ENCODE measurements at regions not wholly inside any gene's neighbourhood (a gene's known extent, or its start where the extent isn't known, plus 50 kb on each side); places are given as distances from the start of the nearest gene placed in this dataset.
"Not testable (repeated sequence)": the region's sequence is repeated elsewhere in the genome, so short reads cannot be mapped to it uniquely, and the experiment has no call there.

DNA sequence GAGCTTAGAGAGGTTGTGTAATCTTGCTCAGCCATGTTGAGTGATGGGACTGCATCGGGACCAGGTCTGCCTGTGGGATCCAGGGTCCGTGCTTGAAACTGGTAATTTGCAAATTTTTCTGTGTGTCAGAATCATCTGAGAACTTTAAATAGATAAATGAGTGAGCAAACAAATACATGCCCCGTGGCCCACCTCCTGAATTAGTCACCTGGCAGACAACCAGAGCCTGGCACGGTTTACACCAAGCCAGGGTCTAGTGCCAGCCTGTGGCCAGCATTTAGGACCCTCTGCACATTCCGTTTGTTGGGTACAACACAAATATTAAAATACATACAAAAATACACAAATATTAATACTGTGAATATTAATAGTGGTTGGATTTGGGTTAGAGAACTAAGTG, 90.6 kb upstream of the STOX2 start:
- Histone ChIP-seq H3K27ac (ENCODE audit: low read depth, low read length) (no peak overlapping the region), H3K27me3 (ENCODE audit: low read length) (no peaks in the 10 kb centered on the region), H4K20me1 (ENCODE audit: low read depth, low read length) (no peaks in the 10 kb centered on the region), H2AFZ (ENCODE audit: low read depth, low read length, severe bottlenecking) (no peak overlapping the region), H3K4me2 (ENCODE audit: low read depth, low read length, poor library complexity, severe bottlenecking) (no peak overlapping the region), H3F3A (ENCODE audit: insufficient read depth) (no peaks in the 10 kb centered on the region), H3K79me2 (ENCODE audit: insufficient read depth, low read length) (no peaks in the 10 kb centered on the region), H3K9me3 (ENCODE audit: insufficient read depth, low read length) (no peaks in the 10 kb centered on the region), H3K36me3 (ENCODE audit: low read length) (no peaks in the 10 kb centered on the region), H3K4me3 (ENCODE audit: insufficient read depth, low read length, poor library complexity, severe bottlenecking) (no peak overlapping the region), H3K9me2 (replicated peaks; ENCODE audit: insufficient read depth, low read length) (no peaks in the 10 kb centered on the region), H3K9ac (ENCODE audit: low read length) (no peak overlapping the region)
- TF ChIP-seq EZH2phosphoT487 (conservative IDR thresholded peaks at IDR 0.05; ENCODE audit: low read length): no peak
- TF ChIP-seq, protein P1, sequence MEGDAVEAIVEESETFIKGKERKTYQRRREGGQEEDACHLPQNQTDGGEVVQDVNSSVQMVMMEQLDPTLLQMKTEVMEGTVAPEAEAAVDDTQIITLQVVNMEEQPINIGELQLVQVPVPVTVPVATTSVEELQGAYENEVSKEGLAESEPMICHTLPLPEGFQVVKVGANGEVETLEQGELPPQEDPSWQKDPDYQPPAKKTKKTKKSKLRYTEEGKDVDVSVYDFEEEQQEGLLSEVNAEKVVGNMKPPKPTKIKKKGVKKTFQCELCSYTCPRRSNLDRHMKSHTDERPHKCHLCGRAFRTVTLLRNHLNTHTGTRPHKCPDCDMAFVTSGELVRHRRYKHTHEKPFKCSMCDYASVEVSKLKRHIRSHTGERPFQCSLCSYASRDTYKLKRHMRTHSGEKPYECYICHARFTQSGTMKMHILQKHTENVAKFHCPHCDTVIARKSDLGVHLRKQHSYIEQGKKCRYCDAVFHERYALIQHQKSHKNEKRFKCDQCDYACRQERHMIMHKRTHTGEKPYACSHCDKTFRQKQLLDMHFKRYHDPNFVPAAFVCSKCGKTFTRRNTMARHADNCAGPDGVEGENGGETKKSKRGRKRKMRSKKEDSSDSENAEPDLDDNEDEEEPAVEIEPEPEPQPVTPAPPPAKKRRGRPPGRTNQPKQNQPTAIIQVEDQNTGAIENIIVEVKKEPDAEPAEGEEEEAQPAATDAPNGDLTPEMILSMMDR (IDR thresholded peaks at IDR 0.05; ENCODE audit: insufficient read depth, low read length, poor library complexity, severe bottlenecking): no peak

DNA sequence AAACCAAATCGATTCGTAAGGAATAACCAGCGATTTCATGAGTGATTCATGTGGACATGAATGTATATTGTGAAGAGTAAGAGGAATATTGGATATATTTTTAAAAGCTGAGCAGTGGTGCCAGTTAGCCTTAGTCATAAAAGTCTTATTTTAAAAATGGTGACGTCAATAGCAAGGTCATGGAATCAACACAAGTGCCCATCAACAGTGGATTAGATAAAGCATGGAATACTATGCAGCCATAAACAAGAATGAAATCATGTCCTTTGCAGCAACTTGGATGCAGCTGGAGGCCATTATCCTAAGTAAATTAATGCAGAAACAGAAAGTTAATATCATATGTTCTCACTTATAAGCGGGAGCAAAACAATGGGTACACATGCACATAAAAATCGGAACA, 89.0 kb upstream of the STOX2 start:
- Histone ChIP-seq H3F3A (ENCODE audit: insufficient read depth) (no peaks in the 10 kb centered on the region), H2AFZ (ENCODE audit: low read depth, low read length, severe bottlenecking) (no peak overlapping the region), H3K9ac (ENCODE audit: low read length) (no peak overlapping the region), H3K9me3 (ENCODE audit: insufficient read depth, low read length) (no peaks in the 10 kb centered on the region), H3K36me3 (ENCODE audit: low read length) (no peaks in the 10 kb centered on the region), H3K9me2 (replicated peaks; ENCODE audit: insufficient read depth, low read length) (no peaks in the 10 kb centered on the region), H3K27ac (ENCODE audit: low read depth, low read length) (no peak overlapping the region), H3K79me2 (ENCODE audit: insufficient read depth, low read length) (no peaks in the 10 kb centered on the region), H3K27me3 (ENCODE audit: low read length) (no peaks in the 10 kb centered on the region), H4K20me1 (ENCODE audit: low read depth, low read length) (no peaks in the 10 kb centered on the region), H3K4me2 (ENCODE audit: low read depth, low read length, poor library complexity, severe bottlenecking) (no peak overlapping the region), H3K4me3 (ENCODE audit: insufficient read depth, low read length, poor library complexity, severe bottlenecking) (no peak overlapping the region)
- no peak for TF ChIP-seq EZH2phosphoT487 (conservative IDR thresholded peaks at IDR 0.05; ENCODE audit: low read length)
- TF ChIP-seq, protein P1 (IDR thresholded peaks at IDR 0.05; ENCODE audit: insufficient read depth, low read length, poor library complexity, severe bottlenecking): no peak

DNA sequence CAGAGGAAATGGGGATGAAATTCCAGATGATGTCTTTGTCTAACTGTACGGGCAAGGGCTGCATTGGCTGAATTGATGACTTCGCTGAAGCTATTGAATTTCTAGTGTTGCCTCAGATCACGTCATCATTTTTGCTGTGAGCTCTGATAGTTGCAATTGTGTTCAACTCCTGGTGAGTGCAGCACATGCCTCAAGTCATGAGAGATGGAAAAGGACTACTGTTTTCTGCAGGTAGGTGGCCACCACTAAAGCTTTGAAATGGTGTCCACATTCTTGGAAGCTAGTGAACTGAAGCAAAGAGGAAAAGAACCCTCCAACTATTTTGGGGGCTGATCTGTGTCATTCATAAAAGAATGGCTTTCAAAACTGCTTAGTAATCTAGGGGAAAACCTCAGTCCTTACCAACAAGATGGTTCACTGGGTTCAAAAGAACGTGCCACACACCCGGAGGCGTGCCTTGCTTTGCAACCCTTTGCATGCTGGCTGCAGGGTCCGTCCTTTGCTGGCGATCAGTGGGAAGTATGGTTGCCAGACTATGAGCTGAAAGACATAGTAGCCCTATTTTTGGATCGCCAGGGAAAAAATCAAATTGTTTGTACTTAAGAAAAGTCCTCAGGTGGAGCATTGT, 88.1 kb upstream of the STOX2 start:
- Histone ChIP-seq H3K27ac (ENCODE audit: low read depth, low read length) (no peak overlapping the region), H3K27me3 (ENCODE audit: low read length) (no peaks in the 10 kb centered on the region), H3F3A (ENCODE audit: insufficient read depth) (no peaks in the 10 kb centered on the region), H3K9ac (ENCODE audit: low read length) (no peak overlapping the region), H3K79me2 (ENCODE audit: insufficient read depth, low read length) (no peaks in the 10 kb centered on the region), H2AFZ (ENCODE audit: low read depth, low read length, severe bottlenecking) (no peak overlapping the region), H3K9me2 (replicated peaks; ENCODE audit: insufficient read depth, low read length) (no peaks in the 10 kb centered on the region), H3K36me3 (ENCODE audit: low read length) (no peaks in the 10 kb centered on the region), H3K9me3 (ENCODE audit: insufficient read depth, low read length) (no peaks in the 10 kb centered on the region), H4K20me1 (ENCODE audit: low read depth, low read length) (no peaks in the 10 kb centered on the region), H3K4me3 (ENCODE audit: insufficient read depth, low read length, poor library complexity, severe bottlenecking) (no peak overlapping the region), H3K4me2 (ENCODE audit: low read depth, low read length, poor library complexity, severe bottlenecking) (no peak overlapping the region)
- TF ChIP-seq, protein P1 (IDR thresholded peaks at IDR 0.05; ENCODE audit: insufficient read depth, low read length, poor library complexity, severe bottlenecking): no peak
- no peak for TF ChIP-seq EZH2phosphoT487 (conservative IDR thresholded peaks at IDR 0.05; ENCODE audit: low read length)

DNA sequence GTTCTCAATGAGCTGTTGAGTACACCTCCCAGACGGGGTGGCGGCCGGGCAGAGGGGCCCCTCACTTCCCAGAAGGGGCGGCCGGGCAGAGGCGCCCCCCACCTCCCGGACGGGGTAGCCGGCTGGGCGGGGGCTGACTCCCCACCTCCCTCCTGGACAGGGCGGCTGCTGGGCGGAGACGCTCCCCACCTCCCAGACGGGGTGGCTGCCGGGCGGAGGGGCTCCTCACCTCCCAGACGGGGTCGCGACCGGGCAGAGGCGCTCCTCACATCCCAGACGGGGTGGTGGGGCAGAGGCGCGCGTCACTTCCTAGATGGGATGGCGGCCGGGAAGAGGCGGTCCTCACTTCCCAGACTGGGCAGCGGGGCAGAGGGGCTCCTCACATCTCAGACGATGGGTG, 86.5 kb upstream of the STOX2 start:
- H3K9me3 ChIP-seq (ENCODE audit: insufficient read depth, low read length); H3K27ac ChIP-seq (ENCODE audit: low read depth, low read length); H3K4me3 ChIP-seq (ENCODE audit: insufficient read depth, low read length, poor library complexity, severe bottlenecking); H3F3A ChIP-seq (ENCODE audit: insufficient read depth); H2AFZ ChIP-seq (ENCODE audit: low read depth, low read length, severe bottlenecking); H3K9ac ChIP-seq (ENCODE audit: low read length); H3K27me3 ChIP-seq (ENCODE audit: low read length); H3K9me2 ChIP-seq (replicated peaks; ENCODE audit: insufficient read depth, low read length); H3K4me2 ChIP-seq (ENCODE audit: low read depth, low read length, poor library complexity, severe bottlenecking); H3K36me3 ChIP-seq (ENCODE audit: low read length); H4K20me1 ChIP-seq (ENCODE audit: low read depth, low read length); H3K79me2 ChIP-seq (ENCODE audit: insufficient read depth, low read length): not testable (repeated sequence)
